GM12878 (cell line): ENCODE measurements at regions not wholly inside any gene's neighbourhood (a gene's known extent, or its start where the extent isn't known, plus 50 kb on each side); places are given as distances from the start of the nearest gene placed in this dataset.

Source experiments
- ATAC-seq: fragments of 200-7000 bp; cut with Tn5 transposase; 3 replicates; pipeline ENCODE4 v1.9.1; 2020; ENCODE audit warnings: mild to moderate bottlenecking, moderate library complexity
- BruUV-seq: library from RNA; stranded (reverse); fragments of 400-500 nt; replicated peaks from 2 replicates; lab custom pipeline; 2021; lab: Mats Ljungman, UMichigan
- CTCF ChIA-PET: fragments of 300-600 bp; sonication (Branson Sonifier 250); formaldehyde crosslinking; extraction: SDS; loops from one replicate; lab custom pipeline; 2021; ENCODE audit warnings: inconsistent platforms; lab: Yijun Ruan, JAX
- POLR2A ChIA-PET: fragments of 350-600 bp; formaldehyde crosslinking; extraction: SDS; loops from one replicate; lab custom pipeline; 2021; ENCODE audit warnings: inconsistent platforms; lab: Charles Lee
- RAD21 ChIA-PET: fragments of 300-600 bp; sonication (Branson Sonifier 250); formaldehyde crosslinking; loops from one replicate; lab custom pipeline; 2023; ENCODE audit warnings: antibody characterized with exemption; ENCODE audit not compliant: unreplicated experiment; lab: Charles Lee
- SMC1A ChIA-PET: fragments of 300-600 bp; sonication (Branson Sonifier 250); formaldehyde crosslinking; loops from one replicate; lab custom pipeline; 2023; ENCODE audit not compliant: unreplicated experiment, uncharacterized antibody; lab: Charles Lee
- DNase-seq: peaks from one replicate; pipeline ENCODE4 v3.0.0-alpha.2; 2011; ENCODE audit warnings: low read depth, low spot score
- FAIRE-seq: peaks from 3 replicates; lab custom pipeline; 2011; peaks lifted over from hg19 to GRCh38; lab: Jason Lieb, UNC
- H2AFZ ChIP-seq: 2 replicates; pipeline ENCODE4 v1.6.0; 2011; ENCODE audit warnings: low read depth, low read length, control low read depth; ENCODE audit not compliant: control insufficient read depth
- H3K27ac ChIP-seq: 2 replicates; pipeline ENCODE4 v1.5.1; 2011; ENCODE audit warnings: control low read depth; ENCODE audit not compliant: control insufficient read depth, insufficient read depth
- H3K27me3 ChIP-seq, 2 experiments: replicated peaks in 1 of 2; 2 replicates each; pipeline versions ENCODE4 v1.6.0 to v1.6.1; 2011; ENCODE audit warnings: low read length in 1 of 2; ENCODE audit not compliant: control insufficient read depth in 2 of 2, insufficient read depth in 2 of 2
- H3K36me3 ChIP-seq, 2 experiments: 2 replicates each; pipeline ENCODE4 v1.5.1; 2011; ENCODE audit warnings: low read length in 1 of 2; ENCODE audit not compliant: control insufficient read depth in 2 of 2, insufficient read depth in 2 of 2
- H3K4me1 ChIP-seq: 2 replicates; pipeline ENCODE4 v1.6.1; 2011; ENCODE audit warnings: mild to moderate bottlenecking, low read length, moderate library complexity, mixed read lengths; ENCODE audit not compliant: control insufficient read depth, insufficient read depth
- H3K4me2 ChIP-seq: 2 replicates; pipeline ENCODE4 v1.6.0; 2011; ENCODE audit warnings: control low read depth; ENCODE audit not compliant: control insufficient read depth, insufficient read depth
- H3K4me3 ChIP-seq: fragments of 200-600 bp; sonication (generic); 2 replicates; pipeline ENCODE4 v1.5.1; 2016
- H3K79me2 ChIP-seq: 2 replicates; pipeline ENCODE4 v1.6.0; 2011; ENCODE audit warnings: low read length; ENCODE audit not compliant: control insufficient read depth, insufficient read depth
- H3K9ac ChIP-seq: 2 replicates; pipeline ENCODE4 v1.8.0; 2011; ENCODE audit warnings: low read length, control low read depth, mixed read lengths; ENCODE audit not compliant: control insufficient read depth, insufficient read depth
- H3K9me3 ChIP-seq: replicated peaks from 3 replicates; pipeline ENCODE4 v1.5.1; 2011; ENCODE audit warnings: mild to moderate bottlenecking, low read length; ENCODE audit not compliant: control insufficient read depth, insufficient read depth
- H4K20me1 ChIP-seq: 2 replicates; pipeline ENCODE4 v1.6.0; 2011; ENCODE audit not compliant: control insufficient read depth, insufficient read depth
- EP300 ChIP-seq, 2 experiments: fragments of 150-350 bp in 1 of 2; IDR thresholded peaks; 2 replicates each; pipeline ENCODE4 v1.6.1; 2011 to 2012; ENCODE audit warnings: low read depth in 2 of 2, low read length in 2 of 2, borderline replicate concordance in 1 of 2, improper control_type of control experiment in 1 of 2, inconsistent platforms in 1 of 2; ENCODE audit not compliant: control insufficient read depth in 1 of 2
- ETV6 ChIP-seq, 2 experiments: fragments of 450-650 bp in 1 of 2; IDR thresholded peaks in 1 of 2; conservative IDR thresholded peaks in 1 of 2; 2 replicates each; pipeline ENCODE4 v1.6.1; 2014; ENCODE audit warnings: antibody characterized with exemption in 1 of 2, borderline replicate concordance in 1 of 2, low read depth in 1 of 2, mild to moderate bottlenecking in 1 of 2, moderate library complexity in 1 of 2
- FOXM1 ChIP-seq: IDR thresholded peaks from 2 replicates; pipeline ENCODE4 v1.6.1; 2012; ENCODE audit warnings: low read depth, mild to moderate bottlenecking, inconsistent platforms, low read length, moderate library complexity
- HSF1 ChIP-seq: fragments of 150-350 bp; IDR thresholded peaks from 2 replicates; pipeline ENCODE4 v1.6.1; 2014; ENCODE audit warnings: mild to moderate bottlenecking, low read depth, low read length
- IRF4 ChIP-seq: IDR thresholded peaks from 2 replicates; pipeline ENCODE4 v1.6.1; 2011; ENCODE audit warnings: low read depth, low read length
- NR2C2 ChIP-seq: IDR thresholded peaks from 2 replicates; pipeline ENCODE4 v1.6.1; 2011; ENCODE audit warnings: borderline replicate concordance, low read depth; ENCODE audit not compliant: control insufficient read depth, insufficient read length
- NRF1 ChIP-seq: conservative IDR thresholded peaks from 2 replicates; pipeline ENCODE4 v1.6.1; 2011; ENCODE audit warnings: mild to moderate bottlenecking, low read depth, low read length, improper control_type of control experiment
- POLR2A ChIP-seq: IDR thresholded peaks from 2 replicates; pipeline ENCODE4 v1.6.1; 2011; ENCODE audit warnings: low read depth, mild to moderate bottlenecking, low read length
- PRDM15 ChIP-seq: fragments of 450-650 bp; formaldehyde crosslinking; IDR thresholded peaks from 2 replicates; pipeline ENCODE4 v1.4.0; 2020; ENCODE audit warnings: mild to moderate bottlenecking, moderate library complexity
- RBBP5 ChIP-seq: fragments of 200-600 bp; sonication (generic); conservative IDR thresholded peaks from 2 replicates; pipeline ENCODE4 v1.6.1; 2016
- RELB ChIP-seq: fragments of 450-650 bp; IDR thresholded peaks from 2 replicates; pipeline ENCODE4 v1.6.1; 2017; ENCODE audit warnings: low read depth, mild to moderate bottlenecking, moderate library complexity
- TCF7 ChIP-seq: IDR thresholded peaks from 2 replicates; pipeline ENCODE4 v1.6.1; 2014; ENCODE audit warnings: antibody characterized with exemption, borderline replicate concordance
- ZNF687 ChIP-seq: fragments of 450-650 bp; IDR thresholded peaks from 2 replicates; pipeline ENCODE4 v1.6.1; 2017; ENCODE audit warnings: mild to moderate bottlenecking, moderate library complexity
- WGBS: methylation state at CpG from one replicate; pipeline ENCODE4 v1.1.6; 2016; ENCODE audit warnings: low lambda C conversion rate; ENCODE audit not compliant: insufficient replicate concordance, insufficient coverage; ENCODE audit errors: missing lambda C conversion rate; 5-methylcytosine and 5-hydroxymethylcytosine counted together
- in situ Hi-C: fragments of 300-500 bp; cut with MboI; formaldehyde crosslinking; loops from 9 replicates; pipeline ENCODE4 v1.14.3; 2018; ENCODE audit warnings: mixed read lengths
- intact Hi-C: fragments of 100-400 bp; cut with micrococcal nuclease; formaldehyde crosslinking; loops from one replicate; pipeline ENCODE4 v1.14.2; 2022; ENCODE audit not compliant: unreplicated experiment

- FAIRE-seq (no peak), DNase-seq (no peak), ATAC-seq (no peak)
- SMC1A ChIA-PET, result interaction anchor here (0.7 kb wide), 1 partner anchor 23 kb away, joined by 3 read pairs; no protein-coding TSS in a partner anchor
- no peak overlapping the region for H3K4me3 ChIP-seq
- H3K27ac ChIP-seq, result no peak overlapping the region
- no peaks in the 10 kb centered on the region for H3K9me3 ChIP-seq
- no peak overlapping the region for H3K9ac ChIP-seq
- H4K20me1 ChIP-seq, result no peaks in the 10 kb centered on the region
- no TSS peak for BruUV-seq
- H2AFZ ChIP-seq, result no peak overlapping the region
- POLR2A ChIA-PET, result no interaction called here
- no peaks in the 10 kb centered on the region for H3K36me3 ChIP-seq
- in situ Hi-C loops, result no loop called here
- CTCF ChIA-PET, result interaction anchor here (0.6 kb wide), 1 partner anchor 129 kb away, joined by 3 read pairs; no protein-coding TSS in a partner anchor
- RAD21 ChIA-PET, result no interaction called here
- H3K27me3 ChIP-seq, result no peaks in the 10 kb centered on the region; a peak in 1 of 4 replicates
- no peak overlapping the region for H3K4me2 ChIP-seq
- H3K79me2 ChIP-seq, result no peaks in the 10 kb centered on the region
- intact Hi-C loops, result no loop called here
- TF ChIP-seq FOXM1 (no peak), RBBP5 (no peak), ETV6 (conservative IDR thresholded peaks at IDR 0.05 in 1 of 2, IDR thresholded peaks at IDR 0.05 in 1 of 2; ENCODE audit: borderline replicate concordance in 1 of 2, low read depth in 1 of 2) (no peak), NR2C2 (no peak), HSF1 (no peak), TCF7 (no peak), ZNF687 (no peak), PRDM15 (CRISPR knock-in tag) (no peak), NRF1 (no peak), IRF4 (no peak), EP300 (IDR thresholded peaks at IDR 0.05; ENCODE audit: borderline replicate concordance in 1 of 2, control insufficient read depth in 1 of 2, low read depth in 2 of 2, low read length in 2 of 2) (no peak), POLR2A (no peak), RELB (no peak)
- 64% methylated on average over 4 of the region's 4 CpGs for WGBS
- no peaks in the 10 kb centered on the region for H3K4me1 ChIP-seq
Observed at GRCh38 chr3:18085429-18085828, 339.7 kb downstream of the SATB1 start.
